Hepatocyte (in vitro differentiated cells): ENCODE measurements at regions not wholly inside any gene's neighbourhood (a gene's known extent, or its start where the extent isn't known, plus 50 kb on each side); places are given as distances from the start of the nearest gene placed in this dataset.

Source experiments
- EZH2 ChIP-seq: fragments of 200-600 bp; sonication (generic); IDR thresholded peaks from 2 replicates; pipeline ENCODE4 v1.6.1; 2016; ENCODE audit warnings: antibody characterized with exemption, mild to moderate bottlenecking, borderline replicate concordance
- TF ChIP-seq, protein P1 (sequence below): fragments of 200-600 bp; sonication (generic); IDR thresholded peaks from 2 replicates; pipeline ENCODE4 v1.5.1; 2016; ENCODE audit warnings: antibody characterized with exemption, mild to moderate bottlenecking; ENCODE audit not compliant: poor library complexity

DNA sequence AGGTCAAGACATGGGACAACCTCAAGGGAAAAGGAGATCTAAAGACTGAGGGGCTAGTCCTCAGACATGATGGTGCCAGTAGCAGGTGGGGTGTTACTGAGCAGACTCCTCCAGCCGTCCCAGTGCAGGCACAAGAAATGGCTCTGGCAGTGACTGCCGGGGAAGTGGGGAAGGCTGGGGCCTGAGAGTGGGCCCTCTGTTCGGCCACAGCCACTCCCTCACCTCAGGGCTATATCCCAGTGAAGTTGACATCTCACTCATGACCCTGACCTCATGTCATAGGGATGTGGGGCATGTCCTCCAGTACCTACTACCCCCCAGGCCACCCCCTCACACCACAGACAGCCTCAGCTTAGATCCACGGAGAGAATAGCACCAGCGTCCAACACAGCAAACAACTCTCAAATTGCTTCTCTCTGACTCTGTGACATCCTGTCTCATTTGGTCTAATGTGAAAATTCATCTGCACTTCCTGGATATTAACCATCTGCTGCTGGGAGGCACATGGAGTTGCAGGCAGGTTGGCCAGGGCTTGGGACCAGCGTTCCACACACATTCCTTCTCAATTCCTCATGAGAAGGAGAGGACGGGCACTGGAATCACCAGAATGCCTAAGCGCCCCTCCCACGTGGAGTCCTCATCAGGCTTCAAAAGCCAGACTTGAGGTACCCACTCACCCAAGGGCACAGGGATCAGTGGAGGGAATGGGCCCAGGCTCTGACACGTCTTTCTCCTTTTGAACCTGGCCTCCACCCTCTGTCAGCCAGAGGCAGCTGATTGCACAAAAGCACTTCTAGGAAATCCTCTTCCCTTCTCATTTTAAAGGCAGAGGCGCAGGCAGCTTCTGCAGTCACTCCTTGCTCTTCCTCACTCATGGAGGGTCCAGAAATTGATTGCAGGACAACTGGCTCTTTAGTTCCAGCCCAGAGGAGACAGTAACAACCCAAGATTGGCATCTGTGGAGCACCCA, 163.6 kb upstream of the CST7 start:
- TF ChIP-seq EZH2, result no peak
- TF ChIP-seq, protein P1, sequence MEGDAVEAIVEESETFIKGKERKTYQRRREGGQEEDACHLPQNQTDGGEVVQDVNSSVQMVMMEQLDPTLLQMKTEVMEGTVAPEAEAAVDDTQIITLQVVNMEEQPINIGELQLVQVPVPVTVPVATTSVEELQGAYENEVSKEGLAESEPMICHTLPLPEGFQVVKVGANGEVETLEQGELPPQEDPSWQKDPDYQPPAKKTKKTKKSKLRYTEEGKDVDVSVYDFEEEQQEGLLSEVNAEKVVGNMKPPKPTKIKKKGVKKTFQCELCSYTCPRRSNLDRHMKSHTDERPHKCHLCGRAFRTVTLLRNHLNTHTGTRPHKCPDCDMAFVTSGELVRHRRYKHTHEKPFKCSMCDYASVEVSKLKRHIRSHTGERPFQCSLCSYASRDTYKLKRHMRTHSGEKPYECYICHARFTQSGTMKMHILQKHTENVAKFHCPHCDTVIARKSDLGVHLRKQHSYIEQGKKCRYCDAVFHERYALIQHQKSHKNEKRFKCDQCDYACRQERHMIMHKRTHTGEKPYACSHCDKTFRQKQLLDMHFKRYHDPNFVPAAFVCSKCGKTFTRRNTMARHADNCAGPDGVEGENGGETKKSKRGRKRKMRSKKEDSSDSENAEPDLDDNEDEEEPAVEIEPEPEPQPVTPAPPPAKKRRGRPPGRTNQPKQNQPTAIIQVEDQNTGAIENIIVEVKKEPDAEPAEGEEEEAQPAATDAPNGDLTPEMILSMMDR, result no peak
